Naive B cell (primary cell): ENCODE measurements at regions not wholly inside any gene's neighbourhood (a gene's known extent, or its start where the extent isn't known, plus 50 kb on each side); places are given as distances from the start of the nearest gene placed in this dataset.

ENCODE experiments used
- ATAC-seq, 2 donors: fragments of 150-1000 bp; cut with Tn5 transposase; 2 replicates each; pipeline ENCODE4 v1.10.0; 2021; ENCODE audit warnings: low read depth in 2 of 2, mild to moderate bottlenecking in 2 of 2, moderate library complexity in 2 of 2
- DNase-seq: peaks from one replicate; pipeline ENCODE4 v3.0.0; 2022
- H3K27ac Mint-ChIP-seq, 6 donors: one replicate each; pipeline ENCODE4 v1.8.0; 2020 to 2022; ENCODE audit warnings: mild to moderate bottlenecking in 6 of 6, mixed read lengths in 6 of 6, moderate library complexity in 5 of 6, inconsistent platforms in 2 of 6
- H3K27me3 Mint-ChIP-seq, 3 donors: one replicate each; pipeline ENCODE4 v1.8.0; 2021 to 2022; ENCODE audit warnings: mixed read lengths in 3 of 3, mild to moderate bottlenecking in 1 of 3
- H3K36me3 Mint-ChIP-seq, 2 donors: one replicate each; pipeline ENCODE4 v1.8.0; 2020 to 2022; ENCODE audit warnings: mixed read lengths in 2 of 2, inconsistent platforms in 1 of 2, mild to moderate bottlenecking in 1 of 2
- H3K4me1 Mint-ChIP-seq, 3 donors: one replicate each; pipeline ENCODE4 v1.8.0; 2020 to 2022; ENCODE audit warnings: mixed read lengths in 3 of 3, inconsistent platforms in 1 of 3, mild to moderate bottlenecking in 1 of 3, moderate library complexity in 1 of 3
- H3K4me3 Mint-ChIP-seq, 8 donors: one replicate each; pipeline ENCODE4 v1.8.0; 2020 to 2022; ENCODE audit warnings: mild to moderate bottlenecking in 8 of 8, mixed read lengths in 8 of 8, moderate library complexity in 8 of 8, inconsistent platforms in 2 of 8
- H3K9me3 Mint-ChIP-seq, 7 donors: one replicate each; pipeline ENCODE4 v1.8.0; 2020 to 2022; ENCODE audit warnings: mixed read lengths in 7 of 7, mild to moderate bottlenecking in 5 of 7, inconsistent platforms in 2 of 7, moderate library complexity in 1 of 7

DNA sequence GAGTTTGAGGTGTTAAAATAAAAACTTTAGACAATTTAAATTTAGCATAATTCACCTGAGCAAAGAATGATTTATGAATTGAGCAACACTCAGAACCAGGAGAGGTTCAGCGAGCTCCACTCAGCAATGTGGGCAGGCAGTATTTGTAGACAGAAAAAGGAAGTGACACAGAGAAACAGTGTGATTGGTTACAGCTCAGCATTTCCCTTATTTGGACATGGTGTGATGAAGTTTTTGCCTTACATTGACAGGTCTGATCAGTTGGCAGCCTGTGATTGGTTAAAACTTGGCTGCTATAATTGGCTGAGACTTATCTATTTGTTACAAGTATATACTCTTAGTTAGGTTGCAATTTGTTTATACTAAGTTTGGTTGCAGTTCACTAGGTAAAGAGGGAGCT is 621.2 kb upstream of the PRMT6 start:
- no peaks in the 10 kb centered on the region for H3K36me3 Mint-ChIP-seq
- ATAC-seq (no peak), DNase-seq (no peak)
- H3K9me3 Mint-ChIP-seq = peaks cover 0 to 3% (median 0%) of the 10 kb centered on the region in 7 donors
- no peak overlapping the region for H3K27ac Mint-ChIP-seq
- H3K4me3 Mint-ChIP-seq = no peak overlapping the region
- no peaks in the 10 kb centered on the region for H3K4me1 Mint-ChIP-seq
- no peaks in the 10 kb centered on the region for H3K27me3 Mint-ChIP-seq

DNA sequence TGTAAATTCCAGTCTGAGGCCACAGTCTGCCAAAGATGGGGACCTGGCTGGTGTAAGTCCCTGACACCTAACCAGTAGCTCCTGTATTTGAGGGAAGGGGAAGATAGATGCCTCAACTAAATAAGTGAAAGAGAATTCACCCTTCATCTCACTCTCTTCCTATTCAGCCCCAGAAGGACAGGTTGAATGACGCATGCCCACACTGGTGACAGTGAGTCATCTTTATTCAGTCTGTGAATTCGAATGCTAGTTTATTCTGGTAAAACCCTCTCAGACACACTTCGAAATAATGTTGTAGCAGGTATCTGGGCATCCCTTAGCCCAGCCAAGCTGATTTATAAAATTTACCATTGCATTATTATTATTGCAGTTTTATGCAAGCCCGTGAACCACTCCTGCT is 617.0 kb upstream of the PRMT6 start:
- ATAC-seq (no peak), DNase-seq (no peak)
- Mint-ChIP-seq H3K27ac (no peak overlapping the region), H3K4me1 (no peaks in the 10 kb centered on the region), H3K9me3 (peaks cover 0 to 5% (median 0%) of the 10 kb centered on the region in 7 donors), H3K36me3 (no peaks in the 10 kb centered on the region), H3K27me3 (no peaks in the 10 kb centered on the region), H3K4me3 (no peak overlapping the region)

DNA sequence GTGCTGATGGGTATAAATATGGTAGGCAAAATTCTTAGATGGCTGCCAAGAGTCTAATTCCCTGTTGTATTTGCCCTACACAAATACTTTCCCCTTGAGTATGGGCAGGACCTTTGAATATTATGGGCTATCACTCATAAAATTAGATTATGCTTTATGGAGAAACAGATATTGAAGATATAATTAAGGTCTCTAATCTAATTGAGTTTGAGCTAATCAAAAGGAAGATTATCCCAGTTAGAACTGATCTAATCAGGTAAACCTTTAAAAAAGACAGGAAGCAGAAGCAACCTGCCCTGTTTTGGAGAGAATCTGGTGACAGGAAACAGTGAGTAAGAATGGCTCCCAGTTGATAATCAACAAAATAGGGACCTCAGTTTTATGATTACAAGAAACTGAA is 609.0 kb upstream of the PRMT6 start:
- DNase-seq (no peak), ATAC-seq (no peak)
- Mint-ChIP-seq H3K36me3 (no peaks in the 10 kb centered on the region), H3K9me3 (no peaks in the 10 kb centered on the region), H3K4me3 (no peak overlapping the region), H3K4me1 (no peaks in the 10 kb centered on the region), H3K27me3 (no peaks in the 10 kb centered on the region), H3K27ac (no peak overlapping the region)

DNA sequence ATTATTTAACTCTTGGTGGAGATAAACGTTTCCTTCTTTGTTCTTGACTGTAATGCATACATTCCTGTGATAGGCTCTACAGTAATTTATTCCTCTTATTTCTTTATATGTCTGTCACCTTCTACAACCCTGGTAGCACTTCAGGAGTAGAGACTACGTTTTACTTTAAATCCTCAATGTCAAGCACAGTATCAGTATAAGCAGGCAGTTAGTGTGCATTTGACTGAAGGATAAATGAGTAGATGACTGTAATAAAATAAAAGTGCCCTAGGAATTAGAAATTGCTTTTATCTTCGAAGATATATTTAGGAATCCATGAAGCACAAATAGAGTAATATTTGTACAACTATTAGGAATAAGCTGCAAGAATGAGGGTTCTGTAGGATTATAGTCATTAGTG is 599.6 kb upstream of the PRMT6 start:
- Mint-ChIP-seq H3K9me3 (peaks cover 0 to 2% (median 0%) of the 10 kb centered on the region in 7 donors), H3K27ac (no peak overlapping the region)
- ATAC-seq = no peak

DNA sequence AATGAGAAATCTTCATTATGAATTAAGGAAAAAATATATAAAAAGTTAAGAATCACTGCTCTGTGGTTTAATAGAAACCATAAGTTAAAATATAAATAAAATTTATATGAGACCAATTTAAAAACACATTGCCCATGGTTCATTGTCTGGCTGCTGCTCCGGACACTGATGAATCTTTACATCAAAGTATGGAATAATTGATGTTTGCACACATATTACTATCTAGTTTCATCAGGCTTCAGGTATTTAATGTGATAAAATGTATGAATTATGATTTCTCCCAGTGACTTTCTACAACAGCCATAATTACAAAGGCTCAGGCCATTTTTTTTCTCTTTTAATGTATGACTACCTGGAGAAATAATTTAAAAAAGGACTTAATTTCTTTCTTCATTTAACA is 599.1 kb upstream of the PRMT6 start:
- Mint-ChIP-seq H3K4me3 (no peak overlapping the region), H3K9me3 (peaks cover 0 to 2% (median 0%) of the 10 kb centered on the region in 7 donors), H3K4me1 (no peaks in the 10 kb centered on the region), H3K27ac (no peak overlapping the region), H3K27me3 (no peaks in the 10 kb centered on the region), H3K36me3 (no peaks in the 10 kb centered on the region)
- ATAC-seq = no peak
- DNase-seq = no peak

More for the DNA sequence above, 599.6 kb upstream of the PRMT6 start:
- Mint-ChIP-seq H3K4me3 (no peak overlapping the region), H3K36me3 (no peaks in the 10 kb centered on the region), H3K27me3 (no peaks in the 10 kb centered on the region), H3K4me1 (no peaks in the 10 kb centered on the region)
- DNase-seq = no peak

DNA sequence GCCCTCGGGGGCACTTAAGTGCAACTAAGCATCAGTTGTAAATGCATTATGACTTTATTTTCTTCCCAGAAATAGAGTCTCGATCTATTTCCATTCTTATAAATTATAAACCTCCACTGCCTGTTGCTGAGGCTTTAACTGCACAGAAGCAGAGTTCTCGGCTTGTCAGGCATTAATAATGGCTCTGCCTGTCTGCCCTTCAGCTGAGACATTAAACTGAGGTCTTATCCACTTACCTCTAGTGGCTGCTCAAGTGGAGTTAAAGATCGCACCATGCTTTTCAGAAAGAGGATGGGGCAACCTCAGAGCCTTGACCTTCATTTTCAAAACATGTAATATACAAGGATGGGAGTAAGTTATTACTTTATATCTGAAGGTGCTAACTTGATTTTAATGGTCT is 597.6 kb upstream of the PRMT6 start:
- DNase-seq = no peak

DNA sequence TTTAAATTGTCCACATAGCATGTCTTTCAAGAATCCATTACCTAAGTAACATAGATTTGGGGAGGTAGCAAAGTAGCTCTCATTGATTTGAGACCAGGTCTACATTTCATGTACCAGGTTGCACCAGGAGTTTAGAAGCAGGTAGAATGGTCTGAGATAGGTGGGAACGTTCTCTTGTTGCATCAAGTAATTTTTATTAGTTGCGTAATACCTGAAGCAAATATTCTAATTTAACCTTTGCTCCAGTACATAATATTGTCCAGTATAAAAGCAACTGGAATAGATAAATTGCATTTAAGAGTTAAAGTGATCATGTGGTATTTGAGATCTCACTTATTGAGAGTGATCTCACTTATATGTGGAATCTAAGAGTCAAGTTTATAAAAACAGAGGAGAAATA is 597.1 kb upstream of the PRMT6 start:
- Mint-ChIP-seq H3K36me3 (no peaks in the 10 kb centered on the region), H3K4me1 (no peaks in the 10 kb centered on the region), H3K27me3 (no peaks in the 10 kb centered on the region), H3K9me3 (peaks cover 0 to 2% (median 0%) of the 10 kb centered on the region in 7 donors), H3K27ac (no peak overlapping the region), H3K4me3 (no peak overlapping the region)
- no peak for ATAC-seq
- DNase-seq = no peak

More for the DNA sequence above, 597.6 kb upstream of the PRMT6 start:
- no peaks in the 10 kb centered on the region for H3K4me1 Mint-ChIP-seq
- ATAC-seq = no peak
- no peak overlapping the region for H3K27ac Mint-ChIP-seq
- peaks cover 0 to 2% (median 0%) of the 10 kb centered on the region in 7 donors for H3K9me3 Mint-ChIP-seq
- no peak overlapping the region for H3K4me3 Mint-ChIP-seq
- no peaks in the 10 kb centered on the region for H3K27me3 Mint-ChIP-seq
- H3K36me3 Mint-ChIP-seq = no peaks in the 10 kb centered on the region

DNA sequence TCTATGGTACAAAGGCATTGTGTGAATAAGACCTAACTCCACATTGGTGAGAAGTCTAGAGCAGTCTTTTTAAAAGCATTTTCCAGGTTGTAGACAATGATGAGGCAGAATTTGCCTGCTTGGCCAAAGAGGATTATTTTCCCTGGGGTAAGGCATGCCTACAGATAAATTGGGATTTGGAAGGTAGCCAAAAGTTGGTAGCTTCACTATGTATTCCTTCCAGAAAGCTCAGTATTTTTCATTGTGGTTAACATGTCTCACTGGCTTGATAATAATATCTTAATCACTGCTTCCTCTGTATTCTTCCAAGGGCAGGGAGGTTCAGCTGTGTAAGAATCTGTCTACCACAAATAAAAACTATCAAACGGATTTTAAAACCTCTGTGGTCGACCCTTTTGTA is 590.8 kb upstream of the PRMT6 start:
- Mint-ChIP-seq H3K27me3 (no peaks in the 10 kb centered on the region), H3K27ac (no peak overlapping the region), H3K36me3 (peaks cover 0 to 9% of the 10 kb centered on the region in 2 donors), H3K4me3 (no peak overlapping the region), H3K9me3 (peaks cover 4 to 33% (median 18%) of the 10 kb centered on the region in 7 donors), H3K4me1 (no peaks in the 10 kb centered on the region)
- ATAC-seq (no peak), DNase-seq (no peak)

DNA sequence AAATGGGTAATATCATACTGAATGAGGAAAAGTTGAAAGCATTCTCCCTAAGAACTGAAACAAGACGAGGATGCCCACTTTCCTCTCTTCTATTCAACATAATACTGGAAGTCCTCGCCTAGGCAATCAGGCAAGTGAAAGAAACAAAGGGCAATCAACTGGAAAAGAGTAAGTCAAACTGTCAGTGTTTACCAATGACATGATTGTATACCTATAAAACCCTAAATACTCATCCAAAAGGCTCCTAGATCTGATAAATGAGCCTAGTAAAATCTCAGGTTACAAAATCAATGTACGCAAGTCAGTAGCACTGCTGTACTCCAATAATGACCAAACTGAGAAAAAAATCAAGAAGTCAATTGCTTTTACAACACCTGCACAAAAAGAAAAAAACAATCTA is 575.8 kb upstream of the PRMT6 start:
- peaks cover 8 to 23% (median 14%) of the 10 kb centered on the region in 7 donors for H3K9me3 Mint-ChIP-seq
- no peak for ATAC-seq
- H3K36me3 Mint-ChIP-seq = no peaks in the 10 kb centered on the region
- no peak for DNase-seq
- H3K27me3 Mint-ChIP-seq = no peaks in the 10 kb centered on the region
- no peak overlapping the region for H3K4me3 Mint-ChIP-seq
- no peak overlapping the region for H3K27ac Mint-ChIP-seq
- H3K4me1 Mint-ChIP-seq = no peaks in the 10 kb centered on the region

DNA sequence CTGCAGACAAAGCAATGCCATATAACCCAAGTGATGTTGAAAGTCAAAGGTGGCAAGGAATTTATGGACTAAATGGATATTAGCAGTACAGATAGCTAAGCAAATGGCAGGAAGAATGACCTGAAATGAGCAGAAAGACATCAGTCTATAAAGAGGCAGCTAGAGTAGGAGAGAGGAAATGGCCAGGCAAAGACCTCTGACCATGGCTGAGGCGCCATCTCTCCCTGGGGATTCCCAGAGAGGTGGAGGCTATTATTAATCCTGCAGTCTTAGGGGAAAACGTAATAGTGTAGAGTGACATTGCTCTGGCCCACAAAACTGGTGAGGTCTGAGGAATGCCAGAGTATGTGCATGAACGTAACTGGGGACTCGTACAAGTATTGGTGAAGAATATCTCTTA is 563.6 kb upstream of the PRMT6 start:
- Mint-ChIP-seq H3K9me3 (peaks cover 0 to 2% (median 0%) of the 10 kb centered on the region in 7 donors), H3K27ac (no peak overlapping the region), H3K36me3 (no peaks in the 10 kb centered on the region), H3K27me3 (no peaks in the 10 kb centered on the region), H3K4me3 (no peak overlapping the region), H3K4me1 (no peaks in the 10 kb centered on the region)
- ATAC-seq (no peak), DNase-seq (no peak)

DNA sequence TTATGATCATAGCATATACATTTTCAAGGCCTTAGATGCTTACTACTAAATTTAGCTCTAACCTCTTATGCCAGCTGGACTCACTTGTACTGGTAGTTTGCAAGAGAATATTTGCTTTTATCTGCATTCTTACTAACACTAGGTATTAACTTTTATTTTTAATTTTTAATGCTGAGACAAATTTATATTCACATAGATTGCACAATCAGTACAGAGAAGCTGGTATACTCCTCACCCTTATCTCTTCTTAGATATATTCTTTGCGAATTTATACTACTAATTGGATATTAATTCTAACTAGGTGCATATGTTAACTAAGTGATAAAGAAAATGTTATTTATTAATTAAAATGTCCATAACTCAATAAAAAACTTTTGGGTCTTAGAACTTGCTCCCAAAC is 561.8 kb upstream of the PRMT6 start:
- H3K9me3 Mint-ChIP-seq = no peaks in the 10 kb centered on the region
- H3K4me3 Mint-ChIP-seq = no peak overlapping the region
- no peaks in the 10 kb centered on the region for H3K4me1 Mint-ChIP-seq
- no peak overlapping the region for H3K27ac Mint-ChIP-seq
- ATAC-seq = no peak
- no peak for DNase-seq
- H3K27me3 Mint-ChIP-seq = no peaks in the 10 kb centered on the region
- no peaks in the 10 kb centered on the region for H3K36me3 Mint-ChIP-seq

DNA sequence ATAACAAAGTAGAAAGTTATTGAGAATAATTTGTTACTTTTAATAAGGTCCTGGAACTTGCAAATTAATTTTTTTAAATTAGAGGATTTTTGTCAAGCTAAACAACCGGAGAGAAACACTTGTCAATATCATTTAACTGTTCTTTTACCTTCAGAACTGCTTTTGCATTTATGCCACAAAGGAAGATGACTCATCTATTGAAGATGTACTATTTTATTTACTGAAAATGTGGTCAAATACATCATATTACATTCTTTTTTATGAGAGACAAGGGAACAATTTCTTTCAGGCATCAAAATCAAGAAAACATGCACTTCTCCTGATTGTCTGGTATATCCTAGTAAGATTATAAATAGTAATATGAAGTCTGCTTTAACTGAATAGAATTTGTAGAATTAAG is 558.2 kb upstream of the PRMT6 start:
- DNase-seq (no peak), ATAC-seq (no peak)
- Mint-ChIP-seq H3K4me1 (no peaks in the 10 kb centered on the region), H3K27me3 (no peaks in the 10 kb centered on the region), H3K9me3 (peaks cover 0 to 3% (median 0%) of the 10 kb centered on the region in 7 donors), H3K4me3 (no peak overlapping the region), H3K36me3 (no peaks in the 10 kb centered on the region), H3K27ac (no peak overlapping the region)

DNA sequence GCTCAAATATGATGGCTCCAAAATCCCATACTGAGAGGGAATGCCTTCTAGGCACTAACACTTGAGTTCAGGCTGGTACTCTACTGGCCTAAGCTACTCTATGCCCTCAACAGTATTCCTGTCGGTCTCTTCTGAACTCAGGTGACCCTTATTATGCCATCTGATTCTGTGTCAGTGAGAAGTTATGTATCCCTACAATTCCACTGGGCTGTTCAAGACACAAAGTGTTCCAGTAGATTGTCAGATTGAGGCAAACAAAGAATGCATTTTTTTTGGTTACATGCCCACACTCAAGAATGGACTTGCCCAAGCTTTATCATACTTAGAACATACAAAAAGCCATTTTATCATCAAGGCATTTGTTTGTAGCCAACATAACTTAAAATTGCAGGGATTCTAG is 553.8 kb upstream of the PRMT6 start:
- Mint-ChIP-seq H3K27ac (no peak overlapping the region), H3K4me1 (no peaks in the 10 kb centered on the region), H3K27me3 (no peaks in the 10 kb centered on the region), H3K36me3 (no peaks in the 10 kb centered on the region), H3K9me3 (peaks cover 0 to 3% (median 0%) of the 10 kb centered on the region in 7 donors), H3K4me3 (no peak overlapping the region)
- no peak for DNase-seq
- no peak for ATAC-seq

DNA sequence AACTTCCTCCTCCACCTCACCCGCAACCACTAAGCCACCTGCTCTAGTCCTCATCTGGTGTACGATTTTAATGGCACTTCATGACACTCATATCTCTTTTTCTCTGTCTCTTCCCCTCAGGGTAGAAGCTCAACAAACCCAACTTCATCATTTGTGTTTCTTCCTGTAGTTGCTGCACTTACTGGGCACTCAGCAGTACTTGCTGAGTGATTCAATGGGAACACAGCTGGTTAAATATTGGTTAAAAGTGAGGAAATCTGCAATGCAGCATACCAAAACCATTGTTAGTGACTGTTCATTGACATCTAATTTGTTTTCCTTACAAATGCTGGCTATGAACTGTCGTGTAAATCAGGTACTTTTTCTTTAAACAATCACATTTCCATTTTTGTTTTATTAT is 541.1 kb upstream of the PRMT6 start:
- ATAC-seq (no peak), DNase-seq (no peak)
- H3K27me3 Mint-ChIP-seq = no peaks in the 10 kb centered on the region

DNA sequence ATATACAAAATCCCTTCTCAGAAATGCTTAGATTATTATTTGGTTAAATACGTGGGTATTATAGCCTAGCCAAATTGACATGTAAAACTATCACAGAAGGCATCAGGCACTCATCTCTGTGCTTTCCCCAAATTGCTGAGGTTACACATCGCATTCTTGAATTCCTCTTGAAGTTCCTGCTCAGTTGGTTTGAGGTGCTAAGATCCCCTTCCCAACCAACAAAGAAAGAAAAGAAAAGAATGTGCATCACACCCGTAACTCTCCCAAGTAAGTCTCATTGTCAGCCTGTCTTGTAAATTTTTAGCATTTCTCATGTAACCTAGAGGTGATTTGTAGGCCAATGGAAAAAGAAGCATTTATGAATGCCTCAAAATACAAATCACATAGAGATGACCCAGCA is 539.2 kb upstream of the PRMT6 start:
- Mint-ChIP-seq H3K4me1 (no peaks in the 10 kb centered on the region), H3K4me3 (no peak overlapping the region), H3K9me3 (no peaks in the 10 kb centered on the region), H3K27ac (peak overlapping the region in 1 of 6 donors; percentile 15), H3K27me3 (no peaks in the 10 kb centered on the region), H3K36me3 (no peaks in the 10 kb centered on the region)
- DNase-seq (no peak), ATAC-seq (no peak)

More for the DNA sequence above, 541.1 kb upstream of the PRMT6 start:
- no peaks in the 10 kb centered on the region for H3K36me3 Mint-ChIP-seq
- H3K9me3 Mint-ChIP-seq = no peaks in the 10 kb centered on the region
- H3K4me3 Mint-ChIP-seq = no peak overlapping the region
- H3K4me1 Mint-ChIP-seq = no peaks in the 10 kb centered on the region
- H3K27ac Mint-ChIP-seq = no peak overlapping the region
